Mesothelial cell of epicardium (in vitro differentiated cells): ENCODE measurements at regions not wholly inside any gene's neighbourhood (a gene's known extent, or its start where the extent isn't known, plus 50 kb on each side); places are given as distances from the start of the nearest gene placed in this dataset.

Experiments
- DNase-seq, 2 experiments: peaks; one replicate each; pipeline ENCODE4 v3.0.0; 2021; ENCODE audit warnings: low spot score in 2 of 2; ENCODE audit not compliant: unreplicated experiment in 2 of 2
- H3K27ac Mint-ChIP-seq: 2 replicates; pipeline ENCODE4 v1.8.0; 2021; ENCODE audit warnings: mixed read lengths
- H3K27me3 Mint-ChIP-seq: 2 replicates; pipeline ENCODE4 v1.8.0; 2021; ENCODE audit warnings: low read depth, mixed read lengths
- H3K36me3 Mint-ChIP-seq: 2 replicates; pipeline ENCODE4 v1.8.0; 2021; ENCODE audit warnings: mixed read lengths
- H3K4me1 Mint-ChIP-seq: 2 replicates; pipeline ENCODE4 v1.8.0; 2021; ENCODE audit warnings: mixed read lengths
- H3K4me3 Mint-ChIP-seq: 2 replicates; pipeline ENCODE4 v1.8.0; 2021; ENCODE audit warnings: mild to moderate bottlenecking, moderate library complexity, mixed read lengths
- H3K9me3 Mint-ChIP-seq: 2 replicates; pipeline ENCODE4 v1.8.0; 2021; ENCODE audit warnings: mixed read lengths
- TF ChIP-seq, protein P1 (sequence below): fragments of 200-600 bp; sonication (generic); IDR thresholded peaks from one replicate; pipeline ENCODE4 v1.5.0; 2021; ENCODE audit warnings: antibody characterized with exemption; ENCODE audit not compliant: unreplicated experiment

DNA sequence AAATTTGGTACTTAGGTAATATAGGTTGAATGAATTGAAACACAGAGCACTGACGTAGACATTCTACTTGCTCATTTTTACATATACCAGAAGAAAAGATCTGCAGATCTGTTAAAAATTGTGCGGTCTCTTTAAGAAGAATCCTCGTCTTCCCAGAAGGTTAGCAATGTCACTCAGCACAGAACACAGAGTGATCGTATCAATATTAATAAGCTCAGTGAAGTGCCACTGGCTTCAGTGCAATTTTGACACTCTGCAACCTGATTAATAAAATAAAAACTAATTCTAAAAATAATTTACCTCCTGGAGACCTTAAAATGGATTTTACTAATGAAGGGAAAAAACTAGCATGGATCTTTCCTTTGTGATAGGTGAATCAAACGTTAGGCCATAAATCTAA lies 356.1 kb upstream of the DMAC1 start:
- Mint-ChIP-seq H3K4me3 (no peak overlapping the region), H3K9me3 (peaks cover 20% of the 10 kb centered on the region), H3K36me3 (peaks cover 6% of the 10 kb centered on the region), H3K27ac (no peak overlapping the region), H3K4me1 (no peaks in the 10 kb centered on the region), H3K27me3 (no peaks in the 10 kb centered on the region)
- DNase-seq, result no peak
- TF ChIP-seq, protein P1, sequence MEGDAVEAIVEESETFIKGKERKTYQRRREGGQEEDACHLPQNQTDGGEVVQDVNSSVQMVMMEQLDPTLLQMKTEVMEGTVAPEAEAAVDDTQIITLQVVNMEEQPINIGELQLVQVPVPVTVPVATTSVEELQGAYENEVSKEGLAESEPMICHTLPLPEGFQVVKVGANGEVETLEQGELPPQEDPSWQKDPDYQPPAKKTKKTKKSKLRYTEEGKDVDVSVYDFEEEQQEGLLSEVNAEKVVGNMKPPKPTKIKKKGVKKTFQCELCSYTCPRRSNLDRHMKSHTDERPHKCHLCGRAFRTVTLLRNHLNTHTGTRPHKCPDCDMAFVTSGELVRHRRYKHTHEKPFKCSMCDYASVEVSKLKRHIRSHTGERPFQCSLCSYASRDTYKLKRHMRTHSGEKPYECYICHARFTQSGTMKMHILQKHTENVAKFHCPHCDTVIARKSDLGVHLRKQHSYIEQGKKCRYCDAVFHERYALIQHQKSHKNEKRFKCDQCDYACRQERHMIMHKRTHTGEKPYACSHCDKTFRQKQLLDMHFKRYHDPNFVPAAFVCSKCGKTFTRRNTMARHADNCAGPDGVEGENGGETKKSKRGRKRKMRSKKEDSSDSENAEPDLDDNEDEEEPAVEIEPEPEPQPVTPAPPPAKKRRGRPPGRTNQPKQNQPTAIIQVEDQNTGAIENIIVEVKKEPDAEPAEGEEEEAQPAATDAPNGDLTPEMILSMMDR, result no peak

DNA sequence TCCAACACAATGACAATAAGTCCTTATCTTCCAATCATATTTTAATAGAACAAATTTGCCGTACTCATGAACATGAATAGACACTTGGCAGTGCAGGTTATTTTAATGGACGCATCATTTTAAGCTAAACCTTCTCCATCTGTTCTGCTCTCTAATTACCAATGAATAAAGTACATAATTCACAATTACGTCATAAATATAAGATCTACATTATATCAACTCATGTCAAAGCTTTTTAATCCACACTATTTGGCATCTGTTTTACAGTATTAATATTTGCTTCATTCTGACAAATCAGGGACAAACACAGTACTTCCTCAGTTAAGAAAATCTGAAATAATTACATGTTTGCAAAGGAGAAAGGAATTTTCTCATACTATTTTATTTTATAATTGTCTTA lies 344.1 kb upstream of the DMAC1 start:
- no peak for DNase-seq
- Mint-ChIP-seq H3K27ac (no peak overlapping the region), H3K4me1 (no peaks in the 10 kb centered on the region), H3K36me3 (no peaks in the 10 kb centered on the region), H3K4me3 (no peak overlapping the region), H3K9me3 (peaks cover 4% of the 10 kb centered on the region), H3K27me3 (no peaks in the 10 kb centered on the region)
- TF ChIP-seq, protein P1, result no peak

DNA sequence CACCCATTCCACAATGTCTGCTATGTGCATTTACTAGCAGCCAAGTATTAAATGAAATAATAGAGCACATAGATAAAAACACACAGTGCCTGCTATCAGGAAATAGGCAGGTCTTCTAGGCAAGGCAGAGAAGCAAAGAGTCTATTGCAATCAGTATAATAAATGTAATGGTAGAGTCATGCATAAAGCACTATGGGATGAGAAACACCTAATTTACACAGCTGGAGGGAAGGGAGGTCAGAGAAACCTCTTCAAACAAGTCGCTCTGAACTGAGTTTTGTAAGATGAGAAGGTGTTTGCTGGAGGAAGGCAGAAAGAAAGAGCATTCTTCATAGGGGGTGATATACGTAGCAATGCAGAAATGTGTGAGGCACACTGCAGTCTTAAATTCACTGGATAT lies 341.0 kb upstream of the DMAC1 start:
- Mint-ChIP-seq H3K9me3 (no peaks in the 10 kb centered on the region), H3K4me1 (no peaks in the 10 kb centered on the region), H3K27me3 (no peaks in the 10 kb centered on the region), H3K4me3 (no peak overlapping the region), H3K27ac (no peak overlapping the region), H3K36me3 (no peaks in the 10 kb centered on the region)
- TF ChIP-seq, protein P1, result no peak
- DNase-seq, result no peak

DNA sequence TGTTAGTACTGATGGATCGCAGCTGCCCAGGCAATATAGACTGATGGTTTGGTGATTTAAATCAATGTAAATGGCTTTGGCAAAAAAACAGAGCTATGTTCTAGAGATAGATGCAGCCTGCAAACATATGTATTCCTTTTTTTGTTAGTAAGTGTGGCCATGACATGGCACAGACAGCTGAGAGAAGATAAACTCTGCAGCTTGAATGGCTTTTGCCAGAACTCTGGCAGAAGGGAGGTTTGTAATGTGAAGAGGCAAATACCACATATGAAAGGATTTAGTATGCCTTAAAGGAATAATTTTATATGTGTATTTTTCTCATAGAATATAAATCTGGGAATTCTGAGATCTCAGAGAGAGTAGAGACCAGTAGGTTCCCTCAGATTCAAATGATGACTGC lies 340.2 kb upstream of the DMAC1 start:
- Mint-ChIP-seq H3K36me3 (no peaks in the 10 kb centered on the region), H3K4me1 (no peaks in the 10 kb centered on the region), H3K27ac (no peak overlapping the region), H3K27me3 (no peaks in the 10 kb centered on the region), H3K4me3 (no peak overlapping the region), H3K9me3 (no peaks in the 10 kb centered on the region)
- TF ChIP-seq, protein P1, result no peak
- DNase-seq, result no peak

DNA sequence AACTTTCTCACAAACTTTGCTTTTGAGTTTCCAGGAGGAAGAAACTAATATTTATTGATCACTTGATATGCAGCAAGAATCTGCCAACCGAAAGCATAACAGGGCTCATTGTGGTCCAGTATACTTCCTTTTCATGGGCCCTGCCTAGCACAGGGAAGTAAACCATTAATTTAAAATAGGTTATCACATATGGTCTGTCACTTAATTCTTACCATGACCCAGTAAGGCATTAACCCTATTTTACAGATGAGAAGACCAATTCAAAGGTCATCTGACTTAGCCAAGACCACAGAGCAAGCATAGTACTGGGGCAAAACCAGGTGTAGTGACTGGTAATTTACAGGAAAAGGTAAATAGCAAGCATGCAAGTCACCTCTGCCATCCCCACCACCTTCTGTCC lies 336.9 kb upstream of the DMAC1 start:
- Mint-ChIP-seq H3K27ac (no peak overlapping the region), H3K9me3 (no peaks in the 10 kb centered on the region), H3K4me3 (no peak overlapping the region), H3K4me1 (no peaks in the 10 kb centered on the region), H3K27me3 (no peaks in the 10 kb centered on the region), H3K36me3 (no peaks in the 10 kb centered on the region)
- DNase-seq, result no peak
- TF ChIP-seq, protein P1, result no peak

DNA sequence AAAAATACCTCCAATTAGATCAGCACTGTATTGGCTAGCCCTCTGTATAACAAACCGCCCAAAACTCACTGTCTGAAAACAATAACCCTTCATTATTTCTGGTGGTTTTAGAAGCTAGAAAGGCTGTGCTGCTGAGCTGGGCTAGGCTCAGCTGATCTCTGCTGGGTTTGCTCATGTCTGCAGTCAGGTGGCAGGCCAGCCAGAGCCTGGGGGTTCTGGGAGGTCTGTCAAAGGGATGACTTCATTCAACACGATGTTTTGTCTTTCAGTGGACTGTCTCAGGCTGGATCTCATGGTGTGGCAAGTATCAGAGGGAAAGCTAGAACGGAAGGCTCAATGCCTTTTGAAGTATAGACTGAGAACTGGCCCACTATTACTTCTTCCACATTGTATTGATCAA lies 335.1 kb upstream of the DMAC1 start:
- TF ChIP-seq, protein P1, result no peak
- Mint-ChIP-seq H3K27me3 (no peaks in the 10 kb centered on the region), H3K27ac (no peak overlapping the region), H3K9me3 (no peaks in the 10 kb centered on the region), H3K4me3 (no peak overlapping the region), H3K4me1 (no peaks in the 10 kb centered on the region), H3K36me3 (no peaks in the 10 kb centered on the region)
- no peak for DNase-seq
